Stimulated activated CD4-positive, alpha-beta T cell treated with anti-CD3 and anti-CD28 coated beads, TNF-alpha, amount 100 ng/mL, for 48 hours (primary cell): ENCODE measurements at regions not wholly inside any gene's neighbourhood (a gene's known extent, or its start where the extent isn't known, plus 50 kb on each side); places are given as distances from the start of the nearest gene placed in this dataset.
"Not testable (repeated sequence)": the region's sequence is repeated elsewhere in the genome, so short reads cannot be mapped to it uniquely, and the experiment has no call there.

Source experiments
- DNase-seq, 3 donors: peaks; one replicate each; pipeline ENCODE4 v3.0.0-alpha.2; 2020; ENCODE audit warnings: low read depth in 3 of 3

DNA sequence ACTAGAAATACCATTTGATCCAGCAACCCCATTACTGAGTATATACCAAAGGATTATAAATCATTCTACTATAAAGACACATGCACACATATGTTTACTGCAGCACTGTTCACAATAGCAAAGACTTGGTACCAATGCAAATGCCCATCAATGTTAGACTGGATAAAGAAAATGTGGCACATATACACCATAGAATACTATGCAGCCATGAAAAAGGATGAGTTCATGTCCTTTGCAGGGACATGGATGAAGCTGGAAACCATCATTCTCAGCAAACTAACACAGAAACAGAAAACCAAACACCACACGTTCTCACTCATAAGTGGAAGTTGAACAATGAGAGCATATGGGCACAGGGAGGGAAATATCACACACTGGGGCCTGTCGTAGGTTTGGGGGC, 106.0 kb downstream of the SPATA18 start:
- DNase-seq = not testable (repeated sequence)

DNA sequence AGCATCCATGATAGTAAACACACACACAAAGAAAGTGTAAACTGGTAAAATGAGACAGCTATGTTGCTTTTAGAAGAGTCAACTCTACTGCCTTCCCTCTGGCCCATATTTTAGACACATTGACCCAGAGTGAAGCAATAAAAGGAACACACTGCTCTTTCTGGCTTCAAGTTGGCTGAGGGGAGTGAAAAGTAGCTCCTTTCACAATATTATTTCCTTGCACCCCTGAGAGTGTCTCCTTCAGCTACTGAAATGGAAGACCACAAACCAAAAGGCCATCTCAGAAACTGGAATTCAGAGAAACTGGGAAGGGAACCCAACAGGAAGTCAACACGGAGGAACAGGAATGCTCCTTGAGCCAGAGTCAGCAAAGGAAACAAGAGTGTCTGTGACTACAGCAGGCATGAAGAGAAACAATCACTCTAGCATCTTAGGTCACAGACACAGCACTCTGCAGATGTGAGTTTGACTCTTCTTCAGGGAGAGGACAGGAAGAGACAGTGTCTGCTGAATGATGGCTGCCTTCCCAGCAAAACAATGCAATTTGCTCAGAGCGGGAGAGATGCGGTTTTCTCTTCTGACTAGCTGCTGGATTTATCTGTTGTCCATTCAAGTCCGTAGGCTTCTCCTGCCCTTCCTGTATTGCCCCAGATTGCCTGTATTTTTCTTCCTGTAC, 106.7 kb downstream of the SPATA18 start:
- no peak for DNase-seq

DNA sequence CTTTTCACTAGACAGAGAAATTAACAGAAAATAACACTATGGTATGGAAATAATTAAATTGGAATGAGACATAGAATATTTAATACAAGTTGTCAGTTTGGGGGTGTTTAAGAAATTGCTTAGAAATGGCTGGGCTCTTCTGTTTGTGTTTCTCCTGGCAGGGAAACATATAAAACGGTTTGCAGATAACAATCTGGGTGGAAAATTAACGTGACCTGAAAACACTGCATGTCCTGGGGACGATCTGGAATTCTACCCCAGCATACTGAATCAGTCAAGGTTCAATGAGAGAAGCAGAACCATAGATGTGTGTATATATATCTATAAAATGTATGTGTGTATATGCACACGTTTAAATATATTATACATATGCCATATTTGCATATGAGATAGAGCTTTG, 109.8 kb downstream of the SPATA18 start:
- DNase-seq = no peak

DNA sequence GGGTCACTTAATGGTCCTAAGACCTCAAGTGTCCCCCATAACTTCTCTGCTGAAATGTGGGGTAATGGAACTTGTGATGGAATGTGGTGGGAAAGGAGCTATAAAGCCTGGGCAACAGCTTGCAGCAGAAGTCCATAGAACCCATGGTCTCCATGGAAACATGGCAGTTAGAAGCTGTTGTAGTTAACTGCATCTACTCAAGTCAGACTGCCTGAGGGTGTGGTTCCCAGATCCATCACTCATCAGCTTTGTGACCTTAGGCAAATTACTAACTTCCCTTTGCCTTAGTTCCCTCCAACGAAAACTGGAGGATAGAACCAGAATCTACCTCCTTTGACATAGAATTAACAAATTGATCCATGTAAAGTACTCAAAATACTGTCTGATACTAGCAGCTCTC, 113.0 kb downstream of the SPATA18 start:
- no peak for DNase-seq

DNA sequence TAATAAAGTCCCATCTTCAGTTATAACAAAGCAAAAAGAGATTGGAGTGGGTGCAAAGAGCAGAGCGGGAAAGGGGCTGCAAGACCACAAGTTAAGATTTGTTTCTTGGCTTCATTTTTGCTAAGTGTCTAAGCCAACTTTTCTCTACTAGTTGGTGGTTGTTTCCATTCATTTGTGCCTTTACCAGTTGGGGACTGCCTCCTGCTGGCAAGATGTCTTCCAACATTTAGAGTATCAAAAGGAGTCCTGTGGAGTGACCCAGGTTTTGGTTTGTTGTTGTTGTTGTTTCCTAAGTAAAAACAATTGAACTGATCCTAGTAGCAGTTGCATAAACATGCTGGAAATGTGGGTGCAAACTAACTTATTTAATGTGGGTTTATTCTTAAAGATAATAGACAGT, 121.1 kb downstream of the SPATA18 start:
- DNase-seq = no peak

GRCh38 chr4:52173470-52174045, 122.5 kb downstream of the SPATA18 start:
- DNase-seq = no peak

GRCh38 chr4:52187603-52188002, 136.5 kb downstream of the SPATA18 start:
- DNase-seq = no peak

DNA sequence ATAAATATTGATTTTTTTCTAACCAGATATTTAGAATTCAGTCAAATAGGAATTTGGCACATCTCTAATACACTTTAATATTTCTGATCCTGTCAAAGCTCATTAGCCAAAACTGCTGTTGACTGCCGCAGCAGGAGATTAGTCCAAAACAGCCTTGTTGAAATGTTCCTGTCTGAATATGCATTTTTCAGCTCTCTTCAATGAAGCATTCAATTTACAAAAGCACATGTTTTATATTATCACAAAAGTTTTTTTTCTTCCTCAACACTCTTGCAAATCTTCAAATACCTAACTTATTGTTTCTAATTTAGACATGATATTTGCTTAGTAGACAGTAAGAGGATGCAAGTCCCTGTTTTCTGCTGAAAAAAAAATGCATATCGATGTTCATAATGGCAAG, 140.9 kb downstream of the SPATA18 start:
- DNase-seq = no peak

DNA sequence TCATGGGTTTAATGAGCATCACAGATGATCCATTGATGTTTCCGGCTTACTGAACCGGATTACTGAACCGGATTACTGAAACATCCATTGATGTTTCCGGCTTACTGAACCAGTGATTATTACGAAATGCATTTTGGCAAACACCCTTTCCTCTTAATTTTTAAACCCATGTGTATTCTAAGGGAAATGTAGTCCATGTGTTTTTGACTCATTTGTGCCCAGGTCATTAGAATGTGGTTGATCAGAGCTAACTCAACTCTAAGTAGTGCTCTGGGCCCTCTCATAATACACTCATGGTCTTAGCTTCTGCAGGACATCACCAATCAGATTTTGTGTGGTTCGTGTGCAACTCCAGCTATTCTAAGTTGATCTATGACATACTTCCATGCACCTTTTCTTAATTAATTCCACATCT, 141.6 kb downstream of the SPATA18 start:
- DNase-seq = no peak

DNA sequence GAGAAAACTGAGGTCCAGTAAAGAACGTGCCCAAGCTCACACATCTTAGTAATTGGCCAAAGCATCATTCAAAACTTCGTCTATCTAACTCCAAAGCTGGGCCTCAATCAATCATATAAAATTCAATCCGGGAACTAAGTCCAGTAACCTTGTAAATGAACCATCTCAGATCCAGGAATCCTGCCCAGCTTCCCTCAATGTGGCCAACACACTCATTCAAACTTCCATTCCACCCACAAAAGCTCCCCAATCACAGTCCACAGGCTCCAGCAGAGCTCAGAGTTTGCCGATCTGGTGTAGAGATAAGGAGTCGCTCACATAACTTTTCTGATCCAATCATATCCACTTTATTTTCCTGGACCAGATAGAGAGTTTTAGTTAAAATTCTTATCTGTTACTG, 144.8 kb downstream of the SPATA18 start:
- DNase-seq = no peak

- DNase-seq = no peak
Measured at GRCh38 chr4:52196606-52197130, 145.6 kb downstream of the SPATA18 start.

DNA sequence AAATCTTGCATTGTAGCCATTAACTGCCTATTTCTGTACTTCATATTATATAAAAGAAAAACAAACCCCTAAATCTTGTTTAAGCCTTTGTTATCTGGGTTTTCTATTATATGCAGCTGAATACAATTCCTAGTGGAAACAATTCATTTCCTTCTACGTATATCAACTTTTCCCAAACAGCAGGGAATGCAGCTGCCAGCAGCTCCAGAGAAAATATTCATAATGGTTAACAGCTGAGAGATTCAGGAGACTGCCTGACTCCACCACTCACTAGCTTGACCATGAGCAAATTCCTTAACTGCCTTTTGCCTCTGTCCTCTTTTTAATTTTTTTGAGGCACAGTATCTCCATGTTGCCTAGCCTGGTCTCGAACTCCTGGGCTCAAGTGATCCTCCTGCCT, 146.2 kb downstream of the SPATA18 start:
- no peak for DNase-seq

- no peak for DNase-seq
Measured at GRCh38 chr4:52198294-52198693, 147.2 kb downstream of the SPATA18 start.

- no peak for DNase-seq
Measured at GRCh38 chr4:52199574-52200338, 148.7 kb downstream of the SPATA18 start.

DNA sequence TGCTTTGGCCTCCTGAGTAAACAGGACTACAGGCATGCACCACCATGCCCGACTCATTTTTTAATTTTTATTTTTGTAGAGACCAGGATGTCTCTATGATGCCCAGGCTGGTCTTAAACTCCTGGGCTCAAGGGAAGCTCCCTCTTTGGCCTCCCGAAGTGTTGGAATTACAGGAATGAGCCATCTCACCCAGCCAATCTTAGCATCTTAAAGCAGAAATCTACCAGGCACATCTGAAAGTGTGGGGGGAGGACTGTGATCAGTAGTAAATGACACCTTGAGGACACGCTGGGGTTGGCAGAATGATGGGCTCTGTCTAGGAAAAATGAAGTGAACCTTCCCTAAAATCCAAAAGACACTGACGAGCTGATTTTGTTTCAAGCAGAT, 149.2 kb downstream of the SPATA18 start:
- no peak for DNase-seq

GRCh38 chr4:52201715-52202114, 150.6 kb downstream of the SPATA18 start:
- DNase-seq = no peak

GRCh38 chr4:52202251-52202779, 151.2 kb downstream of the SPATA18 start:
- no peak for DNase-seq

GRCh38 chr4:52202931-52203330, 151.8 kb downstream of the SPATA18 start:
- DNase-seq = no peak

DNA sequence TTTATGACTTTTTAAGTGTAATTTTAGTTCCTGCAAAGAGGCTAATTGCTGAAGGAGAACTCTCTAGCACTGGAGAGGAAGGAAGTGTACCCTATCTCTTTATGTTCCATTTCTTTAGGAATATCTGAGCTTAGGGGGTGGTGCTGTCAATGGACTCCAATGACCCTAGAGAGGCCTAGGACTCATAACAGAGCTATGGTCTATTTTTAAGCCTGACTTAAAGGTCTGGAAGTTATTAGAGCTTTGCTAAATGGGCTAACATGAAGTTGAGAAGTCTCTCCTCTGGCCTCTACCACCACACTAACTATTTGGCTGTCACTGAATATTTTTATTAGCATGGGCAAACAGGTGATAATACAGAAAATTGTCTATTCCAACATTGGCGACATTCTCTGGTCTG, 152.2 kb downstream of the SPATA18 start:
- DNase-seq = no peak

- no peak for DNase-seq
Measured at GRCh38 chr4:52204921-52205320, 153.8 kb downstream of the SPATA18 start.

DNA sequence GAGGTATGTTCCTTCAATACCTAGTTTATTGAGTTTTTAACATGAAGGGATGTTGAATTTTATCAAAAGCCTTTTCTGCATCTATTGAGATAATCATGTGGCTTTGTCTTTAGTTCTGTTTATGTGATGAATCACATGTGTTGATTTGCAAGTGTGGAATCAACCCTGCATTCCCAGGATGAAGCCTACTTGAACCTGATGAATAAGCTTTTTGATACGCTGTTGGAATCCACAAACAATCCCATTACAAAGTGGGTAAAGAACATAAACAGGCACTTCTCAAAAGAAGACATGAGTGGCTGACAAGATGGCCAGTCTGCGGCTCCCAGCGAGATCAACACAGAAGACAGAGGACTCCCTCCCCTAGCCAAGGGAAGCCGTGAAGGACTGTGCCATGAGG, 156.0 kb downstream of the SPATA18 start:
- not testable (repeated sequence) for DNase-seq

DNA sequence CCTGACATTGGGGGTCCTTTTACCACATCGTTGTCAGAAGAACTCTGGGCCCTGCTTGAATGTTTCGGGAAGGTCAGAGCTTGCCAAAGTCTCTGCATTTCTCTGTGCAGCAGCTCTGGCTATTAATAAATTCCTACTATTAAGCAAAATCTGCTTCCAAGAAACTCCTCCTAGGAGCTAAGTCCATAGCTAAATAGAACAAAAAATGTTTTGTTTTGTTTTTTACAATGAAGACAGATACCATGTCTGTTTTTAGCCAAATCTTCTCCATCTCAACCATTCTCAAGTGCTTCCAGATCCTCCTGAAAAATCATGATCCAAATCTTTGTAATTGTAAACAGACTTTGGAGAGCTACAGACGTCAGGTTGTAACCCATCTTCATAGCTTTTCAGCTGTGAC, 161.6 kb downstream of the SPATA18 start:
- DNase-seq = no peak

GRCh38 chr4:52231526-52231925, 180.4 kb downstream of the SPATA18 start:
- no peak for DNase-seq
